SK-N-MC (cell line): ENCODE measurements at regions not wholly inside any gene's neighbourhood (a gene's known extent, or its start where the extent isn't known, plus 50 kb on each side); places are given as distances from the start of the nearest gene placed in this dataset.

Source experiments
- DNase-seq: peaks from one replicate; pipeline ENCODE4 v3.0.0-alpha.2; 2011; ENCODE audit warnings: low read depth, low spot score
- H3K27ac ChIP-seq: fragments of 200-600 bp; sonication (generic); 2 replicates; pipeline ENCODE4 v1.5.1; 2016; ENCODE audit warnings: mixed run types
- H3K36me3 ChIP-seq: fragments of 200-600 bp; sonication (generic); 2 replicates; pipeline ENCODE4 v1.6.1; 2017; ENCODE audit warnings: antibody characterized with exemption, low read length, mixed read lengths; ENCODE audit not compliant: insufficient read depth
- H3K4me3 ChIP-seq: fragments of 200-600 bp; sonication (generic); 2 replicates; pipeline ENCODE4 v1.5.1; 2016
- H3K9ac ChIP-seq: fragments of 200-600 bp; sonication (generic); 2 replicates; pipeline ENCODE4 v1.8.0; 2017; ENCODE audit warnings: mixed run types, mixed read lengths; ENCODE audit not compliant: insufficient read length
- H3K9me3 ChIP-seq: fragments of 200-600 bp; sonication (generic); 2 replicates; pipeline ENCODE4 v1.6.1; 2017; ENCODE audit warnings: low read depth, mild to moderate bottlenecking, antibody characterized with exemption, low read length, moderate library complexity, mixed read lengths
- EZH2 ChIP-seq: fragments of 200-600 bp; sonication (generic); IDR thresholded peaks from one replicate; pipeline ENCODE4 v1.6.1; 2017; ENCODE audit warnings: antibody characterized with exemption
- FOXP2 ChIP-seq: optimal IDR thresholded peaks from 2 replicates; pipeline ENCODE3; 2011; ENCODE audit warnings: mild to moderate bottlenecking, moderate library complexity; ENCODE audit not compliant: insufficient read depth; ENCODE audit errors: extremely low read length, control extremely low read depth
- POLR2AphosphoS5 ChIP-seq: IDR thresholded peaks from 2 replicates; pipeline ENCODE4 v1.6.1; 2012; ENCODE audit warnings: mild to moderate bottlenecking, low read depth, low read length, borderline replicate concordance

DNA sequence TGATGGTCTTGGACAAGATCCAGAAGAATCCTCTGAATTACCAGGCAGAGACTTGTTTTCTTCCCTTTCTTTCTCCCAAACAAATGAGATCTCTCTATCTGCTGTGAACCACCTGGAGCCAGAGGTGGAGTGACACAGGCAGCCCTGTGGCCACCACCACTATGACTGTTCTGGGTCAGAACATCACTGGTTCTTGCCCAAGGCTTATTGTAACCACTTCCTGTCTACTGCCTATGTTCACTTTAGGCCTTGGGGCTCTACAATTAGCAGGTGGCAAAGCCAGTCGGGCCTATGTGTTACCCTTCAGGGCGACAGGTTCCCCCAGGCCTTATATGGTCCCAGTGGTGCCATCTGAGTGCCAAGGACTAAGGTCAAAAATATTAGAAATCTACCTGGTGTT lies 161.2 kb downstream of the GLUD2 start:
- H3K4me3 ChIP-seq: no peak overlapping the region
- no peaks in the 10 kb centered on the region for H3K9me3 ChIP-seq
- H3K9ac ChIP-seq: no peak overlapping the region
- no peak overlapping the region for H3K27ac ChIP-seq
- H3K36me3 ChIP-seq: no peaks in the 10 kb centered on the region
- TF ChIP-seq EZH2: no peak
- TF ChIP-seq FOXP2: no peak
- no peak for TF ChIP-seq POLR2AphosphoS5
- DNase-seq: no peak

DNA sequence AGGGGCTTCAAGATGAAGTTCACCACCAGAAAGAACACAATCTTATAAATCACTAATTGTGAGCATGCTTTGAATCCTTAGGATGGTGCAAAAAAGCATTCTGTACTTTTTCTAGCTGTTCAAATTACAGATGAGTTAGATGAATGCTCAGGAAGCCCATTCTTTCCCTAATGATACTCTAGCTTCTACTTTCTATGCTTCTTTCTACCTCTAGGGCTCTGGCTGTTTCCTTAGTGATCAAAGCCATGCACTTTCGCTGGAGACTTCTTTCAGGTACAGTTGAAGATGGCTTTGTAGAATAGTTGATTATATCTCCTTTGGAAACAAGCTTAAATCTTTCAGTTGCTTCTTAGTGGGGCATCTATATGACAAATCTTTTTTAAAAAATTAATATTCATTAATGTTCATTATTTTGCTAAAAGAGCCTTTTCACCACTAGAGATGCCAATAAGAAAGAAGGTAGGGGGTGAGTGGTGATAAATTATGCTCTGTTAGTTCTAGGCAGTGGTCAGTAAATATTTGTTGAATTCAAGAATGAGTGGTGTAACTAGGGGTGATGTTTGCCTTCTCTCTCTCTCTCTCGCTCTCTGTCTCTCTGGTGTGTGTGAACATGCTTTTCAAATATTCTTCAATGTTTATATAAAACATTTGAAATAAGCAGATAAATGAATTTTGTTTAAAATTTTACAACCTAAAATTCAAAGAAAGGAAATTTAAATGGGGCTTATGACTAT lies 169.4 kb downstream of the GLUD2 start:
- no peak for TF ChIP-seq FOXP2
- no peak for TF ChIP-seq POLR2AphosphoS5
- TF ChIP-seq EZH2: no peak
- Histone ChIP-seq H3K9me3 (no peaks in the 10 kb centered on the region), H3K27ac (no peak overlapping the region), H3K36me3 (no peaks in the 10 kb centered on the region), H3K4me3 (no peak overlapping the region), H3K9ac (no peak overlapping the region)
- DNase-seq: no peak

DNA sequence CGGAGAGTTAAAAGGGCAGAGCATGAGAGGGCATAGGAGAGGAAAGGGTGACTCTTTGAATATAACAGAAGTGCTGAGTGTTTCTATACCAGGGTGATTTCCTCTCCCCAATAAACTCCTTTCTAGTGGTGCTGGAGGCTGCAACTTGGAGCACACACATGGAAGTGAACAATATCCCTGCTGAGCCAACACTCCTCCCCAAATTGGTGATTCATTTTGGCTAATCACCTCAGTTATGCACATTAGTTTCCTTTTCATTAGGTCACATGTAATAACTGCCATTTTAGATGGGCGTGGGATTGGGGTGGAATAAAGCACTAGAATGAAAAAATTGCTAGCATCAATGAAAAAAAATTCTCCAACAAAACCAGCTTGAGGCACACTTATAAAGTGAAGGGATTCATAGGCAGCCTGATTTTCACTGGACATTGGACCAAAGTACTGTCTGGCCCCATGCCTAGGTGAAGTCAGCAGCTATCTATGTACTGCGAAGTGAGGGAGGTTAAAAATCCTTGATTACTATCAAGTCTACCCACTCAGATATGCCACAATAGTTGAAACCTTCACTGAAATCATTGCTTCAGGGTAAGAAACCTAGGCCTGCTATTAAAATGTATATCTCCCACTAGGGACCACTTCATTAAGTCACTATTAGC lies 174.0 kb downstream of the GLUD2 start:
- Histone ChIP-seq H3K27ac (no peak overlapping the region), H3K36me3 (no peaks in the 10 kb centered on the region), H3K9me3 (no peaks in the 10 kb centered on the region), H3K4me3 (no peak overlapping the region), H3K9ac (no peak overlapping the region)
- DNase-seq: no peak
- no peak for TF ChIP-seq POLR2AphosphoS5
- no peak for TF ChIP-seq EZH2
- no peak for TF ChIP-seq FOXP2

DNA sequence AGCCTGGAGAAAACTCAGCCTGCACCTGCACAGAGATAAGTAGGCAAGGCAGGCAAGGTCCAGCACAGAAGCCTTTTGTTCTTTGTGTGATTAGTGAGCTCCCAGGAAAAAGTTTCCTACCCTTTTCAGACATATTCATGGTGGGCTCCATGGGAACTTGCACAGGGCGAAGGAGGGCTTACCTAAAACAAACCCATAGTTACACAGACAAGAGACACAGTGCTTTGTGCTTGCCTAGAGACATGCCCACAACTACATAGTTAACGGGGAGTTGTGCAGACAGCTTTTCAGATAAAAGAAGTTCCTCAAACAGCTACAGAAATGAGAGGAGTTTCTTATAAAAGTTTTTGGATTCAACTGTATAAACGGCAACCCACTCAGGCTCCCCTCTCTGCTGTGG lies 180.5 kb downstream of the GLUD2 start:
- no peak for DNase-seq
- Histone ChIP-seq H3K36me3 (no peaks in the 10 kb centered on the region), H3K27ac (no peak overlapping the region), H3K9me3 (no peaks in the 10 kb centered on the region), H3K4me3 (no peak overlapping the region), H3K9ac (no peak overlapping the region)
- TF ChIP-seq EZH2 (no peak), POLR2AphosphoS5 (no peak), FOXP2 (no peak)

DNA sequence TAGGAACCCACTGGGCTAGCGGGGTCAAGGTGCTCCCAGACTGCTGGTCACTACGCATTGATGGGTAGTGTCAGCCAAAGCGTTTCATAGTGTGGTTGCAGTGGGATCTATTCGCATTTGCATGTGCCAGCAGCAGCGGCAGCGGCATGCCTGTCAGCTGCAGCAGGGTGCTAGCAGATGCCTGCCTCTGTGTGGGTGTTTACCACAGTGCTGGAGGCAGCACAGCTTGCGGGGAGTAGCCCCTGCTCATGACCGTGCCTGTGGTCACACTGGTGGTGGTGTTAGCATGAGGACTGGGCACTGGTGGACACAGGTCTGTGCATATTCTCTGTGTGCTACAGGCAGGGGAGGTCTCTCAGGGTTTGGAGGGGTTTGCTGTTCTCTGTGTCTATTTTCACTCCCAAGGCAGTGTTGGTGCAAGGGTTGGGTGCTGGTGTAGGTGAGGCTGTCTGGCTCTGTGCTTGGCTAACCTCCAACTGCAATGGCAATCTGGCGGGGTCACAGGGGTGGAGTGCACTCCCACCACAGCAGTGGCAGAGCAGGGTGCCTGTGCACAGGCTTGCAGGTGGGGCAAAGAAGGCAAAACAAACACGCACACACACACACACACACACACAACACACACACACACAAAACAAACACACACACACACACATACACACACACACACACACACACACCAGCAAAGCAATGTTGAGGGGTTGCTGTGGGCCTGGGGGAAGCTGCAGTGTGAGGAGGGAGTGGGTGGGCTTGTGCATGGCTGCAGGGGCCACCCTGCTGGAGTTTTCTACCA lies 184.4 kb downstream of the GLUD2 start:
- H3K36me3 ChIP-seq: no peaks in the 10 kb centered on the region
- TF ChIP-seq FOXP2 (no peak), POLR2AphosphoS5 (no peak), EZH2 (no peak)

DNA sequence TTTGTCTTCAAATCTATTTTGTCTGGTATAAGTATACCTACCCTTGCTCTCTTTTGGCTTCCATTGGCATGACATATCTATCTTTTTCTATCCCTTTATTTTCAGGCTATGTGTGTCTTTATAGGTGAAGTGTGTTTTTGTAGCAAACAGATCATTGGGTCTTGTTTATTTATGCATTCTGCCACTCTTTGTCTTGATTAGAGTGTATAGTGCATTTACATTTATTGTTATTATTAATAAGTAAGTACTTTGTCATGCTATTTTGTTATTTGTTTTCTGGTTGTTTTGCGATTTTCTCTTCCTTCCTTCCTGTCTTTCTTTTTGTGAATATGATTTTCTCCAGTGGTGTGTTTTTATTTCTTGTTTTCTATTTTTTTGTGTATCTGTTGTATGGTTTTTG lies 188.6 kb downstream of the GLUD2 start:
- DNase-seq: no peak
- H3K4me3 ChIP-seq: no peak overlapping the region
- H3K9me3 ChIP-seq: no peaks in the 10 kb centered on the region
- no peak overlapping the region for H3K9ac ChIP-seq
- TF ChIP-seq FOXP2 (no peak), EZH2 (no peak), POLR2AphosphoS5 (no peak)
- no peak overlapping the region for H3K27ac ChIP-seq
- no peaks in the 10 kb centered on the region for H3K36me3 ChIP-seq

More for the DNA sequence above, 184.4 kb downstream of the GLUD2 start:
- no peak for DNase-seq
- Histone ChIP-seq H3K9ac (no peak overlapping the region), H3K9me3 (no peaks in the 10 kb centered on the region), H3K4me3 (no peak overlapping the region), H3K27ac (no peak overlapping the region)

DNA sequence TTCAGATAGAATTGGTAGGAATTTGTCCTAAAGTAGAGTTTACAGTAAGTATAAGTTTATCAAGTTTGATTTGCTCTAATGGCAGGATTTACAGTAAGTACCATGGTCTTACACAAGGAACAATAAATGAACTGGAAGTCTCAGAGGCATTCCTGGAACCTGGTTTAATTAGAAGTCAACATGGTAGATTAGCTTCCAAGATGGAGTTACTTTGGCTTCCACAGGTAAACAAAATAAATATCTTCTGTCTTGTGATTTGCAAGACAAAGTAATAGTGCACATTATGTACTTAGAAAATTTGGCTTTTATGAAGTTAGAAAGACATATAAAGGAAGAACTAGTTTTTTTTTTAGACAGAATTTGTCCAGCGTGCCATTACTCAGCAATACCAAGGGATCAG lies 190.7 kb downstream of the GLUD2 start:
- DNase-seq: no peak
- Histone ChIP-seq H3K36me3 (no peaks in the 10 kb centered on the region), H3K9me3 (no peaks in the 10 kb centered on the region), H3K27ac (no peak overlapping the region), H3K4me3 (no peak overlapping the region), H3K9ac (no peak overlapping the region)
- TF ChIP-seq EZH2: no peak

DNA sequence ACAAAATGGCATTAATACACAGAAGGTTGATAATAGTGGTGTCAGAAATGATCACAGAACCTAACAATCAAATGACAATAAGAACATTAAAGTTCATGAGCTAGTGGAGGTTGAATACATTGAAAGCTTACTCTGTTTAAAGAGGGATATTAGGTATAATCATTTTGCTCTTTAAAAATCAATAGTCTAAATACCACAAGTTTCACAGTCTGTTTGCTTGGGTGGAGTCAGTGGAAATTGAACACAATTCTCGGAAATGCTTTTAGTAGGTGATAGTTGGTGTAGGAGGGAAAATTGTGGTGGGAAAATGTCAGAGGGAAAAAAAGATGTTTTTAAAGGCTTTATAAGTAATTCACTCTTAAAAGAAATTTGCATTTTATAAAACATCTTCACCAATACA lies 197.1 kb downstream of the GLUD2 start:
- H3K9ac ChIP-seq: no peak overlapping the region
- TF ChIP-seq EZH2: no peak
- no peak for TF ChIP-seq POLR2AphosphoS5
- no peak for TF ChIP-seq FOXP2

DNA sequence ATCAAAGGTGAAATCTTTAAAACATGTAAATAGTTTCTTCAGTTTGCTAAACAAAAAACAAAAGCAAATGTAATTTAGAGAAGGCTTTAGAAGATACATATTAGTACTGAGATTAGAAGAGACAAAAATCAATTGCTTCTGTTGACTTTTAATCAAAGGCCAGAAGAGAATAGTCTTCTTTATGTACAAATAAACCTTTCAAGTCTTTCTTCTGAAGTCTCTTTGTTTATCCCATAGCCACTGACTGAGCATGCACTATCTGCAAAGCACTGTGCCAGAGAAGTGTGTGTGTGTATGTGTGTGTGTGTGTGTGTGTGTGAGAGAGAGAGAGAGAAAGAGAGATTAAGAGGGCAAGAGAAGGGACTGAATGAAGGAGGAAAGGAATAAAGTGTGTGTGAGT lies 198.4 kb downstream of the GLUD2 start:
- TF ChIP-seq POLR2AphosphoS5: no peak
- DNase-seq: no peak
- H3K9ac ChIP-seq: no peak overlapping the region
- H3K4me3 ChIP-seq: no peak overlapping the region
- H3K36me3 ChIP-seq: no peaks in the 10 kb centered on the region
- H3K9me3 ChIP-seq: no peaks in the 10 kb centered on the region
- no peak overlapping the region for H3K27ac ChIP-seq

More for the DNA sequence above, 197.1 kb downstream of the GLUD2 start:
- no peaks in the 10 kb centered on the region for H3K36me3 ChIP-seq
- H3K4me3 ChIP-seq: no peak overlapping the region
- DNase-seq: no peak
- no peaks in the 10 kb centered on the region for H3K9me3 ChIP-seq
- no peak overlapping the region for H3K27ac ChIP-seq
